SU-DHL-6 (cell line): ENCODE measurements at regions not wholly inside any gene's neighbourhood (a gene's known extent, or its start where the extent isn't known, plus 50 kb on each side); places are given as distances from the start of the nearest gene placed in this dataset.

Source experiments
- EZH2phosphoT487 ChIP-seq: fragments of 200-600 bp; sonication (generic), shearing (Covaris generic); conservative IDR thresholded peaks from 2 replicates; pipeline ENCODE4 v1.6.1; 2018; ENCODE audit warnings: mild to moderate bottlenecking, antibody characterized with exemption, low read length, moderate library complexity, mixed read lengths
- TF ChIP-seq, protein P1 (sequence below): fragments of 200-600 bp; sonication (generic); IDR thresholded peaks from one replicate; pipeline ENCODE4 v1.5.1; 2017; ENCODE audit warnings: antibody characterized with exemption, mild to moderate bottlenecking, low read length, moderate library complexity; ENCODE audit not compliant: insufficient read depth, poor library complexity, severe bottlenecking

DNA sequence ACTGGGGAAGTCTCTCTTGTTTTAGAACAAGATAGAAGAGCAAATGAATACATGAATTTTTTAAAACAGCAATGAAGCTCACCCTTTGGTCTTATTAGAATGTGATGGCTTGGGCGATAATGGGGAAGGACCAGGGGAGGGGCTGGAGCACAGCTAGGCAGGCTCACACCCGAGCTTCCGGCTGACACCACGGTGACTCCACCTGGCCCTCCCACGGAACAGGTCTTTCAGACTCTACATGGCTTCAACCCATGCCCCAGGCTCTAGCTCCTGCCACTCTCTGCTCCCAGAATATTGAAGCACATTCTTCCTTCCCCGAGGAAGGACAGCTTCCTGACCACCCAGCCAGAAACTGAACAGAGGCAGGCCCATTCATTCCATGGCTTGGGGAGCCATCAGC lies 127.5 kb upstream of the AGAP1 start:
- TF ChIP-seq, protein P1, sequence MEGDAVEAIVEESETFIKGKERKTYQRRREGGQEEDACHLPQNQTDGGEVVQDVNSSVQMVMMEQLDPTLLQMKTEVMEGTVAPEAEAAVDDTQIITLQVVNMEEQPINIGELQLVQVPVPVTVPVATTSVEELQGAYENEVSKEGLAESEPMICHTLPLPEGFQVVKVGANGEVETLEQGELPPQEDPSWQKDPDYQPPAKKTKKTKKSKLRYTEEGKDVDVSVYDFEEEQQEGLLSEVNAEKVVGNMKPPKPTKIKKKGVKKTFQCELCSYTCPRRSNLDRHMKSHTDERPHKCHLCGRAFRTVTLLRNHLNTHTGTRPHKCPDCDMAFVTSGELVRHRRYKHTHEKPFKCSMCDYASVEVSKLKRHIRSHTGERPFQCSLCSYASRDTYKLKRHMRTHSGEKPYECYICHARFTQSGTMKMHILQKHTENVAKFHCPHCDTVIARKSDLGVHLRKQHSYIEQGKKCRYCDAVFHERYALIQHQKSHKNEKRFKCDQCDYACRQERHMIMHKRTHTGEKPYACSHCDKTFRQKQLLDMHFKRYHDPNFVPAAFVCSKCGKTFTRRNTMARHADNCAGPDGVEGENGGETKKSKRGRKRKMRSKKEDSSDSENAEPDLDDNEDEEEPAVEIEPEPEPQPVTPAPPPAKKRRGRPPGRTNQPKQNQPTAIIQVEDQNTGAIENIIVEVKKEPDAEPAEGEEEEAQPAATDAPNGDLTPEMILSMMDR, result no peak
- TF ChIP-seq EZH2phosphoT487, result no peak
